Peyer's patch (tissue), 4 donors: ENCODE measurements at regions not wholly inside any gene's neighbourhood (a gene's known extent, or its start where the extent isn't known, plus 50 kb on each side); places are given as distances from the start of the nearest gene placed in this dataset.

Source experiments
- POLR2A ChIP-seq, 2 donors: fragments of 450-650 bp; IDR thresholded peaks; one replicate each; pipeline ENCODE4 v1.5.1; 2017; ENCODE audit warnings: antibody characterized with exemption in 2 of 2, mild to moderate bottlenecking in 2 of 2, moderate library complexity in 2 of 2
- TF ChIP-seq, protein P1 (sequence below), 6 experiments: fragments of 450-650 bp in 4 of 6; fragments of 200-600 bp in 2 of 6; sonication (generic) in 1 of 6; IDR thresholded peaks; one replicate each; pipeline ENCODE4 v1.5.1; 2017 to 2019; ENCODE audit warnings: antibody characterized with exemption in 6 of 6, mild to moderate bottlenecking in 3 of 6, moderate library complexity in 1 of 6

DNA sequence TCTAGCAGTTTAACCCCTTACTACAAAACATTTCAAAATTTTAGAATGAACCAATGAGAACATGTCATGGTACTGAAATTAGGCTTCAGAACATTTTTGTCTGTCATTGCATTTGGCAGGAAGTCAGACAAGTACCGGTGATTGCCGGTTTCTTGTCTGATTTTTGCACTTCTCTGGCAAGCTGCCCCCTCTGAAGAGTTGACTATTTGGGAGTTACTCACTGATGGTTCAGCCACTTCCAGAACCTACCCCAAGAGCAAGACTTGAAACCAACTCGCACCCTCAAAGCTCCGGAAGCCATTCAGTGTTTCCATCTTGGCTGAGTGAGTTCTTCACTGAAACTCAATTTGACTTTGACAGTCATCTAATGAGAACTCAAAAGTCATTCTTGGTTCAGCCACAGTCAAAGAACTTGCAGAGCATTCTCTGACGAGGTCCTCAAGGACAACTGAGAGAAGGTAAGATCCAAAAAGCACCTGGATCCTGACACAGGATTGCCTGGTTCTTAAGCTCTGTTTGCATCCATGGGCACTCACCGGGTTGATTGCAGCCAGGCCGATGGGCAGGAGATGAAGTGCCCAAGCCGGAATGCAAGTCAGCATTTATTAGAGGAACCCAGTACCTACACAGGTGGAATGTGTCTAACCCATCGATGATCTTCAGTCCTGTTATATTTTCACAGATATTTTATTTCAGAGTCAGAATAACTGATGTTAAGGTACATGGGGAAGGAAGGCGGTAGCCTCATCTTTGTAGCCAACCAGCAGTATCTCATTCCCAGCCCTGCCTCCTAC lies 93.6 kb downstream of the USP22 start:
- TF ChIP-seq, protein P1, sequence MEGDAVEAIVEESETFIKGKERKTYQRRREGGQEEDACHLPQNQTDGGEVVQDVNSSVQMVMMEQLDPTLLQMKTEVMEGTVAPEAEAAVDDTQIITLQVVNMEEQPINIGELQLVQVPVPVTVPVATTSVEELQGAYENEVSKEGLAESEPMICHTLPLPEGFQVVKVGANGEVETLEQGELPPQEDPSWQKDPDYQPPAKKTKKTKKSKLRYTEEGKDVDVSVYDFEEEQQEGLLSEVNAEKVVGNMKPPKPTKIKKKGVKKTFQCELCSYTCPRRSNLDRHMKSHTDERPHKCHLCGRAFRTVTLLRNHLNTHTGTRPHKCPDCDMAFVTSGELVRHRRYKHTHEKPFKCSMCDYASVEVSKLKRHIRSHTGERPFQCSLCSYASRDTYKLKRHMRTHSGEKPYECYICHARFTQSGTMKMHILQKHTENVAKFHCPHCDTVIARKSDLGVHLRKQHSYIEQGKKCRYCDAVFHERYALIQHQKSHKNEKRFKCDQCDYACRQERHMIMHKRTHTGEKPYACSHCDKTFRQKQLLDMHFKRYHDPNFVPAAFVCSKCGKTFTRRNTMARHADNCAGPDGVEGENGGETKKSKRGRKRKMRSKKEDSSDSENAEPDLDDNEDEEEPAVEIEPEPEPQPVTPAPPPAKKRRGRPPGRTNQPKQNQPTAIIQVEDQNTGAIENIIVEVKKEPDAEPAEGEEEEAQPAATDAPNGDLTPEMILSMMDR (IDR thresholded peaks at IDR 0.05): no peak
- no peak for TF ChIP-seq POLR2A (IDR thresholded peaks at IDR 0.05)
